ENCODE measurements at regions not wholly inside any gene's neighbourhood (a gene's known extent, or its start where the extent isn't known, plus 50 kb on each side); places are given as distances from the start of the nearest gene placed in this dataset.

DNA sequence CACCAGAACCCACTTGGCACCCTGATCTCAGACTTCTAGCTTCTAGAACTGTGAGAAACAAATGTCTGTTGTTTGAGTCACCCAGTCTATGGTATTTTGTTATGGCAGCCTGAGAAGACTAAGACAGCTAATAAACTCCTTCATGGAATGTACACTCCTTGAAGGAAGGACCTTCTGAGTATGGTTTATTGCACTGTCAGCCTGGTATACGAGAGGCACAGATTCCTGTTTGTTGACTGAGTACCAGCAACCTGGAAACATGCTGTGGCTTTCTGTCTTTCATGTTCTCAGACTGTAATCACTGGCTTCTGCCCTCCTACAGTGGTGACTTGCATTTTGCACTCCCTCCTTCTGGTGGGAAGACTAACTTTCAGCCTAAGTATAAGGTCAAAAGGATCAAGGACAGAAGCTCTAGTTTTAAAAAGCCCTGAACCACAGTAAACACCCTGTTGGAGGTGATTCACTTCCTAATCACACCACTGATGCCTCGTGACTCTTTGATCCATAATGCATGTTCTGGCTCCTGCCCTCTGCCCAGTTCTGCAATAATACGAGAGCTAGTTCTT is 319.0 kb upstream of the NPSR1 start:
- no peak for TF ChIP-seq POLR2AphosphoS5 (IDR thresholded peaks at IDR 0.05; ENCODE audit: low read depth)
- TF ChIP-seq, protein P1, sequence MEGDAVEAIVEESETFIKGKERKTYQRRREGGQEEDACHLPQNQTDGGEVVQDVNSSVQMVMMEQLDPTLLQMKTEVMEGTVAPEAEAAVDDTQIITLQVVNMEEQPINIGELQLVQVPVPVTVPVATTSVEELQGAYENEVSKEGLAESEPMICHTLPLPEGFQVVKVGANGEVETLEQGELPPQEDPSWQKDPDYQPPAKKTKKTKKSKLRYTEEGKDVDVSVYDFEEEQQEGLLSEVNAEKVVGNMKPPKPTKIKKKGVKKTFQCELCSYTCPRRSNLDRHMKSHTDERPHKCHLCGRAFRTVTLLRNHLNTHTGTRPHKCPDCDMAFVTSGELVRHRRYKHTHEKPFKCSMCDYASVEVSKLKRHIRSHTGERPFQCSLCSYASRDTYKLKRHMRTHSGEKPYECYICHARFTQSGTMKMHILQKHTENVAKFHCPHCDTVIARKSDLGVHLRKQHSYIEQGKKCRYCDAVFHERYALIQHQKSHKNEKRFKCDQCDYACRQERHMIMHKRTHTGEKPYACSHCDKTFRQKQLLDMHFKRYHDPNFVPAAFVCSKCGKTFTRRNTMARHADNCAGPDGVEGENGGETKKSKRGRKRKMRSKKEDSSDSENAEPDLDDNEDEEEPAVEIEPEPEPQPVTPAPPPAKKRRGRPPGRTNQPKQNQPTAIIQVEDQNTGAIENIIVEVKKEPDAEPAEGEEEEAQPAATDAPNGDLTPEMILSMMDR (IDR thresholded peaks at IDR 0.05; ENCODE audit: insufficient read depth, low read length), result no peak

Data from HL-60 (cell line).